GM13977 (cell line): ENCODE measurements at regions not wholly inside any gene's neighbourhood (a gene's known extent, or its start where the extent isn't known, plus 50 kb on each side); places are given as distances from the start of the nearest gene placed in this dataset.
"Not testable (repeated sequence)": the region's sequence is repeated elsewhere in the genome, so short reads cannot be mapped to it uniquely, and the experiment has no call there.

Source experiments
- DNase-seq: peaks from one replicate; pipeline ENCODE4 v3.0.0; 2012; ENCODE audit warnings: low spot score
- in situ Hi-C: fragments of 300-500 bp; cut with MboI; formaldehyde crosslinking; loops from one replicate; pipeline ENCODE4 v1.12.0; 2022; ENCODE audit warnings: low sequenced_read_pairs, low pct_unique_long_range_greater_than_20kb, mixed read lengths, inconsistent platforms; ENCODE audit not compliant: unreplicated experiment
- TF ChIP-seq, protein P1 (sequence below): IDR thresholded peaks from 2 replicates; pipeline ENCODE4 v1.5.1; 2012; ENCODE audit warnings: mild to moderate bottlenecking, control low read depth; ENCODE audit not compliant: insufficient read depth; ENCODE audit errors: extremely low read depth, missing control alignments

DNA sequence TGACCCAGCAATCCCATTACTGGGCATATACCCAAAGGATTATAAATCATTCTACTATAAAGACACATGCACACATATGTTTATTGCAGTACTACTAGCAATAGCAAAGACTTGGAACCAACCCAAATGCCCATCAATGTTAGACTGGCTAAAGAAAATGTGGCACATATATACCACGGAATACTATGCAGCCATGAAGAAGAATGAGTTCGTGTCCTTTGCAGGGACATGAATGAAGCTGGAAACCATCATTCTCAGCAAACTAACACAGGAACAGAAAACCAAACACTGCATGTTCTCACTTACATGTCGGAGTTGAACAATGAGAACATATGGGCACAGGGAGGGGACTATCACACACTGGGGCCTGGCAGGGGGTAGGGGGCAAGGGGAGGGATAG lies 183.0 kb downstream of the HACE1 start:
- DNase-seq, in situ Hi-C loops: not testable (repeated sequence)

GRCh38 chr6:104675161-104675560 lies 184.6 kb downstream of the HACE1 start:
- in situ Hi-C loops, DNase-seq: not testable (repeated sequence)

- DNase-seq, in situ Hi-C loops: not testable (repeated sequence)
Observed at GRCh38 chr6:104673078-104673477, 186.6 kb downstream of the HACE1 start.

DNA sequence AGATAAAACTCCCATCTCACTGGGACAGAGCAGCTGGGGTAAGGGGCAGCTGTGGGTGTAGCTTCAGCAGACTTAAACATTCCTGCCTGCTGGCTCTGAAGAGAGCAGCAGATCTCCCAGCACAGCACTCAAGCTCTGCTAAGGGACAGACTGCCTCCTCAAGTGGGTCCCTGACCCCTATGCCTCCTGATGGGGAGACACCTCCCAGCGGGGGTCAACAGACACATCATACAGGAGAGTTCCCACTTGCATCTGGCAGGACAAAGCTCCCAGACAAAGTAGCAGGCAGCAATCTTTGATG lies 188.2 kb downstream of the HACE1 start:
- in situ Hi-C loops, DNase-seq: not testable (repeated sequence)

DNA sequence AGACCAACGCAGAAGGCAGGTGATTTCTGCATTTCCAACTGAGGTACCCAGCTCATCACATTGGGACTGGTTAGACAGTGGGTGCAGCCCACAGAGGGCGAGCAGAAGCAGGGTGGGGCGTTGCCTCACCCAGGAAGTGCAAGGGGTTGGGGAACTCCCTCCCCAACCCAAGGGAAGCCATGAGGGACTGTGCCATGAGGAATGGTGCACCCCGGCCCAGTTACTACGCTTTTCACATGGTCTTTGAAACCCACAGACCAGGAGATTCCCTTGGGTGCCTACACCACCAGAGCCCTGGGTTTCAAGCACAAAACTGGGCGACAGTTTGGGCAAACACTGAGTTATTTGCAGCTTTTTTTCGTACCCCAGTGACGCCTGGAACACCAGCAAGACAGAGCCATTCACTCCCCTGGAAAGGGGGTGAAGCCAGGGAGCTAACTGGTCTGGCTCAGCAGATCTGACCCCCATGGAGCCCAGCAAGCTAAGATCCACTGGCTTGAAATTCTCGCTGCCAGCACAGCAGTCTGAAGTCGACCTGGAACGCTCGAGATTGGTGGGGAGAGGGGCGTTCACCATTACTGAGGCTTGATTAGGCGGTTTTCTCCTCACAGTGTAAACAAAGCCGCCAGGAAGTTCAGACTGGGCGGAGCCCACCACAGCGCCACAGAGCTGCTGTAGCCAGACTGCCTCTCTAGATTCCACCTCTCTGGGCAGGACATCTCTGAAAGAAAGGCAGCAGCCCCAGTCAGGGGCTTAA lies 188.7 kb downstream of the HACE1 start:
- DNase-seq, in situ Hi-C loops: not testable (repeated sequence)

GRCh38 chr6:104669483-104669882 lies 190.2 kb downstream of the HACE1 start:
- in situ Hi-C loops, result no loop called here
- TF ChIP-seq, protein P1, sequence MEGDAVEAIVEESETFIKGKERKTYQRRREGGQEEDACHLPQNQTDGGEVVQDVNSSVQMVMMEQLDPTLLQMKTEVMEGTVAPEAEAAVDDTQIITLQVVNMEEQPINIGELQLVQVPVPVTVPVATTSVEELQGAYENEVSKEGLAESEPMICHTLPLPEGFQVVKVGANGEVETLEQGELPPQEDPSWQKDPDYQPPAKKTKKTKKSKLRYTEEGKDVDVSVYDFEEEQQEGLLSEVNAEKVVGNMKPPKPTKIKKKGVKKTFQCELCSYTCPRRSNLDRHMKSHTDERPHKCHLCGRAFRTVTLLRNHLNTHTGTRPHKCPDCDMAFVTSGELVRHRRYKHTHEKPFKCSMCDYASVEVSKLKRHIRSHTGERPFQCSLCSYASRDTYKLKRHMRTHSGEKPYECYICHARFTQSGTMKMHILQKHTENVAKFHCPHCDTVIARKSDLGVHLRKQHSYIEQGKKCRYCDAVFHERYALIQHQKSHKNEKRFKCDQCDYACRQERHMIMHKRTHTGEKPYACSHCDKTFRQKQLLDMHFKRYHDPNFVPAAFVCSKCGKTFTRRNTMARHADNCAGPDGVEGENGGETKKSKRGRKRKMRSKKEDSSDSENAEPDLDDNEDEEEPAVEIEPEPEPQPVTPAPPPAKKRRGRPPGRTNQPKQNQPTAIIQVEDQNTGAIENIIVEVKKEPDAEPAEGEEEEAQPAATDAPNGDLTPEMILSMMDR, result no peak

GRCh38 chr6:104656235-104656634 lies 203.5 kb downstream of the HACE1 start:
- in situ Hi-C loops, result no loop called here
- TF ChIP-seq, protein P1, result no peak
- no peak for DNase-seq

More at GRCh38 chr6:104669483-104669882, 190.2 kb downstream of the HACE1 start:
- DNase-seq, result no peak

- TF ChIP-seq, protein P1, result no peak
- in situ Hi-C loops, result no loop called here
- DNase-seq, result no peak
Observed at GRCh38 chr6:104653781-104654180, 205.9 kb downstream of the HACE1 start.

GRCh38 chr6:104648347-104648746 lies 211.4 kb downstream of the HACE1 start:
- in situ Hi-C loops, result no loop called here
- no peak for DNase-seq
- TF ChIP-seq, protein P1, result no peak
